BLaER1 (cell line): ENCODE measurements at regions not wholly inside any gene's neighbourhood (a gene's known extent, or its start where the extent isn't known, plus 50 kb on each side); places are given as distances from the start of the nearest gene placed in this dataset.

Experiments used
- H3K27ac ChIP-seq: shearing (Covaris generic); formaldehyde crosslinking; 2 replicates; pipeline ENCODE4 v1.8.1; 2022
- H3K27me3 ChIP-seq: shearing (Covaris generic); formaldehyde crosslinking; 2 replicates; pipeline ENCODE4 v1.8.1; 2022
- H3K36me3 ChIP-seq: shearing (Covaris generic); formaldehyde crosslinking; 2 replicates; pipeline ENCODE4 v1.8.1; 2022
- H3K4me1 ChIP-seq: shearing (Covaris generic); formaldehyde crosslinking; 2 replicates; pipeline ENCODE4 v1.8.1; 2022
- H3K4me2 ChIP-seq: shearing (Covaris generic); formaldehyde crosslinking; 2 replicates; pipeline ENCODE4 v1.8.1; 2022
- H3K4me3 ChIP-seq: shearing (Covaris generic); formaldehyde crosslinking; 2 replicates; pipeline ENCODE4 v1.8.1; 2022
- H3K9ac ChIP-seq: shearing (Covaris generic); formaldehyde crosslinking; 2 replicates; pipeline ENCODE4 v1.8.1; 2022
- H3K9me3 ChIP-seq: shearing (Covaris generic); formaldehyde crosslinking; 2 replicates; pipeline ENCODE4 v1.8.1; 2022
- H4K20me1 ChIP-seq: shearing (Covaris generic); formaldehyde crosslinking; 2 replicates; pipeline ENCODE4 v1.8.1; 2022
- Cebpa-rat ChIP-seq: shearing (Covaris generic); IDR thresholded peaks from 2 replicates; pipeline ENCODE4 v1.8.1; 2022

- no peaks in the 10 kb centered on the region for H3K4me1 ChIP-seq
- no peak overlapping the region for H3K4me3 ChIP-seq
- no peaks in the 10 kb centered on the region for H3K36me3 ChIP-seq
- no peak overlapping the region for H3K27ac ChIP-seq
- no peaks in the 10 kb centered on the region for H4K20me1 ChIP-seq
- no peaks in the 10 kb centered on the region for H3K27me3 ChIP-seq
- TF ChIP-seq Cebpa-rat = no peak
- H3K4me2 ChIP-seq = no peak overlapping the region
- H3K9ac ChIP-seq = no peak overlapping the region
- no peaks in the 10 kb centered on the region for H3K9me3 ChIP-seq
Observed at GRCh38 chrX:63934160-63934559, 149.1 kb upstream of the ARHGEF9 start.

- H3K4me1 ChIP-seq = no peaks in the 10 kb centered on the region
- H3K36me3 ChIP-seq = no peaks in the 10 kb centered on the region
- H3K4me2 ChIP-seq = no peak overlapping the region
- H3K9me3 ChIP-seq = peaks cover 3% of the 10 kb centered on the region
- H3K9ac ChIP-seq = no peak overlapping the region
- H4K20me1 ChIP-seq = no peaks in the 10 kb centered on the region
- TF ChIP-seq Cebpa-rat = no peak
- no peak overlapping the region for H3K27ac ChIP-seq
- H3K27me3 ChIP-seq = no peaks in the 10 kb centered on the region
- H3K4me3 ChIP-seq = no peak overlapping the region
Observed at GRCh38 chrX:63932907-63933306, 147.9 kb upstream of the ARHGEF9 start.

- Histone ChIP-seq H3K36me3 (no peaks in the 10 kb centered on the region), H3K27ac (no peak overlapping the region), H4K20me1 (no peaks in the 10 kb centered on the region), H3K4me1 (no peaks in the 10 kb centered on the region), H3K9ac (no peak overlapping the region), H3K27me3 (no peaks in the 10 kb centered on the region), H3K4me3 (no peak overlapping the region), H3K4me2 (no peak overlapping the region), H3K9me3 (peaks cover 9% of the 10 kb centered on the region)
- TF ChIP-seq Cebpa-rat = no peak
Observed at GRCh38 chrX:63932006-63932405, 147.0 kb upstream of the ARHGEF9 start.

GRCh38 chrX:63930140-63930539 lies 145.1 kb upstream of the ARHGEF9 start:
- Histone ChIP-seq H3K9me3 (peaks cover 9% of the 10 kb centered on the region), H3K36me3 (no peaks in the 10 kb centered on the region), H3K4me1 (no peaks in the 10 kb centered on the region), H3K27ac (no peak overlapping the region), H3K4me2 (no peak overlapping the region), H3K27me3 (peaks cover 6% of the 10 kb centered on the region; the same call in 1 of the 2 replicates), H3K4me3 (no peak overlapping the region), H3K9ac (no peak overlapping the region), H4K20me1 (no peaks in the 10 kb centered on the region)
- TF ChIP-seq Cebpa-rat = no peak

- no peak overlapping the region for H3K4me2 ChIP-seq
- TF ChIP-seq Cebpa-rat = no peak
Observed at GRCh38 chrX:63929608-63930007, 144.6 kb upstream of the ARHGEF9 start.

GRCh38 chrX:63927848-63928247 lies 142.8 kb upstream of the ARHGEF9 start:
- Histone ChIP-seq H3K27me3 (peaks cover 19% of the 10 kb centered on the region; the same call in 1 of the 2 replicates), H3K27ac (no peak overlapping the region), H3K36me3 (no peaks in the 10 kb centered on the region), H3K9ac (no peak overlapping the region), H4K20me1 (no peaks in the 10 kb centered on the region), H3K4me2 (no peak overlapping the region), H3K4me1 (no peaks in the 10 kb centered on the region), H3K9me3 (peaks cover 16% of the 10 kb centered on the region), H3K4me3 (no peak overlapping the region)
- TF ChIP-seq Cebpa-rat = no peak

More at GRCh38 chrX:63929608-63930007, 144.6 kb upstream of the ARHGEF9 start:
- H3K27ac ChIP-seq = no peak overlapping the region
- peaks cover 9% of the 10 kb centered on the region for H3K9me3 ChIP-seq
- no peaks in the 10 kb centered on the region for H3K4me1 ChIP-seq
- no peak overlapping the region for H3K4me3 ChIP-seq
- H3K27me3 ChIP-seq = peaks cover 9% of the 10 kb centered on the region; the same call in 1 of the 2 replicates
- H4K20me1 ChIP-seq = no peaks in the 10 kb centered on the region
- no peak overlapping the region for H3K9ac ChIP-seq
- no peaks in the 10 kb centered on the region for H3K36me3 ChIP-seq

DNA sequence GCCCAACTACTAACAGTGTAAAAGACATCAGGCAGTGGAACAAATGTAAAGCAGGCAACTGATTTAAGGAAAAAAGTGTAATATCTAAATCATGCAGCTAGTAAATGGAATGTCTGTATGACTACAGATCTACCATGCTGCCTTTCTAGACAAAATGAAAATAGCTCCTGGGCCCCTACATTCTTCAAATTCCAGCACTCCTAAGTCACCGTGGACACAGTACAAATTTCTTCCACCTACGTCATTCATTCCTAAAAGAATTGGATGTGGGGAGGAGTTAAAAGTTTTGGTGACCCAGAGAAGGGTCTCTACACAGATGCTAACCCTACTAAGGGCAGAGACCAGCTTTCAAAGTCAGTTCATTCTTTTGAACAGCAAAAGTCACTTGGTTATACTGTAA lies 137.2 kb upstream of the ARHGEF9 start:
- Histone ChIP-seq H4K20me1 (no peaks in the 10 kb centered on the region), H3K36me3 (no peaks in the 10 kb centered on the region), H3K9me3 (peaks cover 23% of the 10 kb centered on the region), H3K4me2 (no peak overlapping the region), H3K27me3 (peaks cover 19% of the 10 kb centered on the region; the same call in 1 of the 2 replicates), H3K9ac (no peak overlapping the region), H3K4me3 (no peak overlapping the region), H3K27ac (no peak overlapping the region), H3K4me1 (no peaks in the 10 kb centered on the region)
- TF ChIP-seq Cebpa-rat = no peak

DNA sequence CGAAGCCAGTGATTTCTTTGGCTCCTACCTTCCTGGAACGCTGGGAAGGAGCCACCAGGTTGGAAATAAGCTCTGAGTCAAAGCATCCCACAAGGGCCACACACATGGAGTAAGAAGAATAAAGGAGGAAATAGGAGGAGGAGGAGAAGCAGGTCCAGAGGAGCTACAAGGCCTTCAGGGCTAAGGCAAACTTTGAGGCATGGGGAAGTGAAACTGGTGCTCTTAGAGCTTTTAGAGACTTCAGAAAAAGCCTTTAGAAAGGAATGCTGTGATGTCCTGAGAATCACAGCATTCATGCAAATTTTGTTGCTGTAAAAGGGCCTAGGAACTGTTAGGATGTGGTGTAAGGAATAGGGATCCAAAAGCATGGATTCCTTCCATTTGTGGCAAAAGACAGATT lies 135.9 kb upstream of the ARHGEF9 start:
- Histone ChIP-seq H3K4me1 (no peaks in the 10 kb centered on the region), H3K27me3 (peaks cover 19% of the 10 kb centered on the region; the same call in 1 of the 2 replicates), H3K9me3 (peaks cover 23% of the 10 kb centered on the region)

DNA sequence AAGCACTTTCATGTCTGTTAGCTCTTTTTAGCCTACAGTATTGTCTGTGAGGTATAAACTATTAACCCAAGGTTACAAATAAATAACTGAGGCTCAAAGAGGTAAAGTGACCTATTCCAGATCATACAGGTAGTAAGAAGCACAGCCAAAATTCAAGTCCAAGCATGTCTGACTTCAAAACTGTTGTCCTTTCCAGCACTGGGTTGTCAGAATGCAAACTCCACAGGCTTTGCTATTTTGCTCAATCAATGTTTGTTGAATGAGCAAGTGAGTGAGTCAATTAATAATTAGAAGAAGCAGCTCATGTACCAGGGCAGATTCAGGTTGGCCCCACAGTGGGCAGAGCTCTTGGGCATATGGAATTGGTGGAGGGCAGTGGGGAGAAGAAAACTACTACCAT lies 134.1 kb upstream of the ARHGEF9 start:
- H3K27me3 ChIP-seq = peaks cover 5% of the 10 kb centered on the region; the same call in 1 of the 2 replicates

More for the DNA sequence above, 135.9 kb upstream of the ARHGEF9 start:
- H3K27ac ChIP-seq = no peak overlapping the region
- TF ChIP-seq Cebpa-rat = no peak
- no peak overlapping the region for H3K4me2 ChIP-seq
- no peaks in the 10 kb centered on the region for H3K36me3 ChIP-seq
- H3K4me3 ChIP-seq = no peak overlapping the region
- H3K9ac ChIP-seq = no peak overlapping the region
- H4K20me1 ChIP-seq = no peaks in the 10 kb centered on the region

GRCh38 chrX:63918611-63919010 lies 133.6 kb upstream of the ARHGEF9 start:
- H3K9me3 ChIP-seq = peaks cover 45% of the 10 kb centered on the region
- TF ChIP-seq Cebpa-rat = no peak
- H3K4me1 ChIP-seq = no peaks in the 10 kb centered on the region
- no peak overlapping the region for H3K4me3 ChIP-seq
- H3K27me3 ChIP-seq = peaks cover 5% of the 10 kb centered on the region
- no peak overlapping the region for H3K4me2 ChIP-seq
- H3K27ac ChIP-seq = no peak overlapping the region
- no peaks in the 10 kb centered on the region for H3K36me3 ChIP-seq
- H4K20me1 ChIP-seq = no peaks in the 10 kb centered on the region
- no peak overlapping the region for H3K9ac ChIP-seq

More for the DNA sequence above, 134.1 kb upstream of the ARHGEF9 start:
- Histone ChIP-seq H3K4me1 (no peaks in the 10 kb centered on the region), H3K9ac (no peak overlapping the region), H3K9me3 (peaks cover 40% of the 10 kb centered on the region), H3K4me3 (no peak overlapping the region), H3K4me2 (no peak overlapping the region), H3K27ac (no peak overlapping the region), H3K36me3 (no peaks in the 10 kb centered on the region), H4K20me1 (no peaks in the 10 kb centered on the region)
- no peak for TF ChIP-seq Cebpa-rat

DNA sequence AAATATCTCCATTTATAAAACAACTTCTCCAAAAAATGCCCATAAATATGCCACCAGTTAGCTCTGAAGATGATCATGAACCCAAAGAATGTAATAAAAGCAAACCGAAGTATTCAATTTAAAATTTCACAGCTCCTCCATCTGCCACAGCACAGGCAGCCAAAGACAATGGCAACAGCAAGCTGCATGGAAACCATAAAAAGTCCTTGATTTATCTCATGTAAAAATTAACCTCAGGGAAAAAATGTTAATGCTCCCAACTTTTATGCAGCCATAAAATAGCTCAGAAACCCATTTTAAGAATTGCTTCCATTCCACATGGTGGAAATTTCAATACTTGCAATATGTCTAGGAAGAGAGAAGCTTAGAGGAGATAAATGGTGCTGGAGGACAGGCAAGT lies 132.3 kb upstream of the ARHGEF9 start:
- no peak overlapping the region for H3K27ac ChIP-seq
- no peak overlapping the region for H3K4me2 ChIP-seq
- H3K4me3 ChIP-seq = no peak overlapping the region
- H3K9me3 ChIP-seq = peaks cover 45% of the 10 kb centered on the region
- H3K9ac ChIP-seq = no peak overlapping the region
- no peaks in the 10 kb centered on the region for H3K4me1 ChIP-seq
- H3K27me3 ChIP-seq = peaks cover 11% of the 10 kb centered on the region
- H4K20me1 ChIP-seq = no peaks in the 10 kb centered on the region
- no peak for TF ChIP-seq Cebpa-rat
- no peaks in the 10 kb centered on the region for H3K36me3 ChIP-seq
